ENCODE measurements at regions not wholly inside any gene's neighbourhood (a gene's known extent, or its start where the extent isn't known, plus 50 kb on each side); places are given as distances from the start of the nearest gene placed in this dataset.

DNA sequence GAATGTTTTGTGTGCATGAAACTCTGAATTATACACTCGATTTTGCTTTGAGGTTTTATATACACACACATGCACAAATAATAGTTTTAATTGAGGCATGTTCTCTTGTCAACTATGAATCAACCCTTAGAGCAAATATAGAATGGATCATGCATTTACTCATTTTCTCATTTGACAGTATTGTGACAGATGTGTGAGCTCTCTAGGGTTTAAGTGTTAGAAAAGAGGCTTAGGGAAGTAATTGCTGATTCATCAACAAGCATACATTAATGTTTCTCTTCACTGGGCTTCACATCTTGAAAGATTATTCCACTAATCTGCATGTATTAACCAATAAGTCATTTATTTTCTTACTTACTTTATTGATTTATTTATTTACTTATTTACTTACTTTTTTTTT lies 1356.8 kb upstream of the ACO1 start:
- TF ChIP-seq EZH2 (optimal IDR thresholded peaks at IDR 0.05; ENCODE audit: low read depth, low read length) = no peak
- TF ChIP-seq EZH2phosphoT487 (IDR thresholded peaks at IDR 0.05; ENCODE audit: low read length) = no peak
- TF ChIP-seq, protein P1, sequence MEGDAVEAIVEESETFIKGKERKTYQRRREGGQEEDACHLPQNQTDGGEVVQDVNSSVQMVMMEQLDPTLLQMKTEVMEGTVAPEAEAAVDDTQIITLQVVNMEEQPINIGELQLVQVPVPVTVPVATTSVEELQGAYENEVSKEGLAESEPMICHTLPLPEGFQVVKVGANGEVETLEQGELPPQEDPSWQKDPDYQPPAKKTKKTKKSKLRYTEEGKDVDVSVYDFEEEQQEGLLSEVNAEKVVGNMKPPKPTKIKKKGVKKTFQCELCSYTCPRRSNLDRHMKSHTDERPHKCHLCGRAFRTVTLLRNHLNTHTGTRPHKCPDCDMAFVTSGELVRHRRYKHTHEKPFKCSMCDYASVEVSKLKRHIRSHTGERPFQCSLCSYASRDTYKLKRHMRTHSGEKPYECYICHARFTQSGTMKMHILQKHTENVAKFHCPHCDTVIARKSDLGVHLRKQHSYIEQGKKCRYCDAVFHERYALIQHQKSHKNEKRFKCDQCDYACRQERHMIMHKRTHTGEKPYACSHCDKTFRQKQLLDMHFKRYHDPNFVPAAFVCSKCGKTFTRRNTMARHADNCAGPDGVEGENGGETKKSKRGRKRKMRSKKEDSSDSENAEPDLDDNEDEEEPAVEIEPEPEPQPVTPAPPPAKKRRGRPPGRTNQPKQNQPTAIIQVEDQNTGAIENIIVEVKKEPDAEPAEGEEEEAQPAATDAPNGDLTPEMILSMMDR (IDR thresholded peaks at IDR 0.05; ENCODE audit: low read length) = no peak
- H3K4me1 ChIP-seq (ENCODE audit: low read length) = no peaks in the 10 kb centered on the region
- no peak for DNase-seq

DNA sequence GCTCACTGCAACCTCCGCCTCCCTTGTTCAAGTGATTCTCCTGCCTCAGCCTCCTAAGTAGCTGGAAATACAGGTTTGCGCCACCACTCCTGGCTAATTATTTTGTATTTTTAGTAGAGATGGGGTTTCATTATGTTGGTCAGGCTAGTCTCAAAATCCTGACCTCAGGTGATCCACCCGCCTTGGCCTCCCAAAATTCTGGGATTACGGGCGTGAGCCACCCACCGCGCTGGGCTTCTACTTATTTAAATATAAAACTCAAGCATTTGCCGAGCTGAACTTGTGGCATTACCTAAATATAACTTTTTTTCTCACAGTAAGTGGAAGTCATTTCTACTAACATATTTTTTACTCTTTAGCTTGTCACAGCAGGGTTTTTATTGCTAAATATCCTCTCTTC lies 1356.3 kb upstream of the ACO1 start:
- H3F3A ChIP-seq (ENCODE audit: insufficient read depth, low read length) = no peaks in the 10 kb centered on the region
- H3K36me3 ChIP-seq (replicated peaks; ENCODE audit: insufficient read depth, low read length) = no peaks in the 10 kb centered on the region
- no peaks in the 10 kb centered on the region for H3K79me2 ChIP-seq (ENCODE audit: low read length)
- no peak overlapping the region for H3K4me2 ChIP-seq (ENCODE audit: low read depth, low read length)
- H3K27ac ChIP-seq (ENCODE audit: low read length) = no peak overlapping the region
- TF ChIP-seq EZH2phosphoT487 (IDR thresholded peaks at IDR 0.05; ENCODE audit: low read length) = no peak
- no peak for TF ChIP-seq EZH2 (optimal IDR thresholded peaks at IDR 0.05; ENCODE audit: low read depth, low read length)
- TF ChIP-seq, protein P1 (IDR thresholded peaks at IDR 0.05; ENCODE audit: low read length) = no peak
- no peaks in the 10 kb centered on the region for H3K27me3 ChIP-seq (replicated peaks; ENCODE audit: insufficient read depth, low read length)
- H3K9me2 ChIP-seq (replicated peaks; ENCODE audit: insufficient read depth, low read length) = no peaks in the 10 kb centered on the region
- no peak overlapping the region for H3K9ac ChIP-seq (ENCODE audit: low read length)
- no peaks in the 10 kb centered on the region for H3K4me1 ChIP-seq (ENCODE audit: low read length)
- H4K20me1 ChIP-seq (ENCODE audit: insufficient read depth, low read length) = no peaks in the 10 kb centered on the region
- DNase-seq = no peak
- no peak overlapping the region for H3K4me3 ChIP-seq (ENCODE audit: low read length)
- no peaks in the 10 kb centered on the region for H3K9me3 ChIP-seq (replicated peaks; ENCODE audit: insufficient read depth, low read length)
- no peak overlapping the region for H2AFZ ChIP-seq (ENCODE audit: low read length)

More for the DNA sequence above, 1356.8 kb upstream of the ACO1 start:
- Histone ChIP-seq H3K4me2 (ENCODE audit: low read depth, low read length) (no peak overlapping the region), H3K9me2 (replicated peaks; ENCODE audit: insufficient read depth, low read length) (no peaks in the 10 kb centered on the region), H2AFZ (ENCODE audit: low read length) (no peak overlapping the region), H3F3A (ENCODE audit: insufficient read depth, low read length) (no peaks in the 10 kb centered on the region), H3K4me3 (ENCODE audit: low read length) (no peak overlapping the region), H3K9ac (ENCODE audit: low read length) (no peak overlapping the region), H3K27ac (ENCODE audit: low read length) (no peak overlapping the region), H3K9me3 (replicated peaks; ENCODE audit: insufficient read depth, low read length) (no peaks in the 10 kb centered on the region), H3K27me3 (replicated peaks; ENCODE audit: insufficient read depth, low read length) (no peaks in the 10 kb centered on the region), H3K79me2 (ENCODE audit: low read length) (no peaks in the 10 kb centered on the region), H4K20me1 (ENCODE audit: insufficient read depth, low read length) (no peaks in the 10 kb centered on the region), H3K36me3 (replicated peaks; ENCODE audit: insufficient read depth, low read length) (no peaks in the 10 kb centered on the region)

DNA sequence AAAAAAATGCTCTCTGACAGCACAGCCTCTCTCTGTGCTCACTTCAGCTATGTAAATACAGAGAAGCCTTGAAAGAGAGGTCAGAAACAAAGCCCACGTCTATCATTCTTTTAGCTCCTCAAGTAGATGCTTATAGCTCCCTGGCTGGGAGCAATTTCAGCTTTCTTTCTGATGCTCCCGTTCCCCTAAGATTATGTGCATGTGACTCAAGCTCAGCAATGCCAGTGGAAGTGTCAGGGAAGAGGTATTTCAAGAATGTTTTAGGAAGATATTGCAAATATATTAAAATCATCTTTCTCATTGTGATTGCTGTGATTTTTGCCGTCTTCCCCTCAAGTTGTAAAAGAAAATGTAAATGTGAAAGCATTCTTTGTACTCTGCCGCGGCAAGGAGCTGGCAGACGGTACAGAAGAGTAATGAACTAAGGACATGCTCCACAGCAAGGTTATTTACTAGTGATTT lies 1353.7 kb upstream of the ACO1 start:
- no peaks in the 10 kb centered on the region for H3K9me3 ChIP-seq (replicated peaks; ENCODE audit: insufficient read depth, low read length)
- DNase-seq = no peak
- no peaks in the 10 kb centered on the region for H3F3A ChIP-seq (ENCODE audit: insufficient read depth, low read length)
- no peak overlapping the region for H3K27ac ChIP-seq (ENCODE audit: low read length)
- H3K9me2 ChIP-seq (replicated peaks; ENCODE audit: insufficient read depth, low read length) = no peaks in the 10 kb centered on the region
- no peaks in the 10 kb centered on the region for H4K20me1 ChIP-seq (ENCODE audit: insufficient read depth, low read length)
- no peak overlapping the region for H3K9ac ChIP-seq (ENCODE audit: low read length)
- no peaks in the 10 kb centered on the region for H3K79me2 ChIP-seq (ENCODE audit: low read length)
- H3K4me3 ChIP-seq (ENCODE audit: low read length) = no peak overlapping the region
- TF ChIP-seq EZH2 (optimal IDR thresholded peaks at IDR 0.05; ENCODE audit: low read depth, low read length) (no peak), EZH2phosphoT487 (IDR thresholded peaks at IDR 0.05; ENCODE audit: low read length) (no peak)
- TF ChIP-seq, protein P1 (IDR thresholded peaks at IDR 0.05; ENCODE audit: low read length) = no peak
- H3K4me2 ChIP-seq (ENCODE audit: low read depth, low read length) = no peak overlapping the region
- no peaks in the 10 kb centered on the region for H3K27me3 ChIP-seq (replicated peaks; ENCODE audit: insufficient read depth, low read length)
- H3K36me3 ChIP-seq (replicated peaks; ENCODE audit: insufficient read depth, low read length) = no peaks in the 10 kb centered on the region
- no peak overlapping the region for H2AFZ ChIP-seq (ENCODE audit: low read length)
- H3K4me1 ChIP-seq (ENCODE audit: low read length) = no peaks in the 10 kb centered on the region
